Fibroblast of lung (primary cell): ENCODE measurements at regions not wholly inside any gene's neighbourhood (a gene's known extent, or its start where the extent isn't known, plus 50 kb on each side); places are given as distances from the start of the nearest gene placed in this dataset.

Experiments used
- CTCF ChIP-seq, 2 donors: IDR thresholded peaks in 1 of 2; conservative IDR thresholded peaks in 1 of 2; 1 replicate in 1 of 2; 2 replicates in 1 of 2; pipeline ENCODE4 v1.5.1; 2011 to 2012; ENCODE audit warnings: low read length in 2 of 2, control low read depth in 1 of 2, inconsistent platforms in 1 of 2, low read depth in 1 of 2, mild to moderate bottlenecking in 1 of 2
- EZH2 ChIP-seq: IDR thresholded peaks from 2 replicates; pipeline ENCODE4 v1.5.1; 2012; ENCODE audit warnings: low read length, control low read depth, mild to moderate bottlenecking; ENCODE audit errors: missing control alignments

GRCh38 chr9:108395421-108395820 lies 460.4 kb downstream of the ACTL7B start:
- TF ChIP-seq CTCF (conservative IDR thresholded peaks at IDR 0.05 in 1 of 2, IDR thresholded peaks at IDR 0.05 in 1 of 2; ENCODE audit: low read depth in 1 of 2, low read length in 2 of 2) (no peak), EZH2 (no peak)
